SK-N-DZ (cell line): ENCODE measurements at regions not wholly inside any gene's neighbourhood (a gene's known extent, or its start where the extent isn't known, plus 50 kb on each side); places are given as distances from the start of the nearest gene placed in this dataset.
A peak's percentile ranks its signal among the peaks of the same experiment; 100 is the strongest.

Experiments
- DNase-seq: peaks from one replicate; pipeline ENCODE4 v3.0.0-alpha.2; 2015; ENCODE audit warnings: low spot score

DNA sequence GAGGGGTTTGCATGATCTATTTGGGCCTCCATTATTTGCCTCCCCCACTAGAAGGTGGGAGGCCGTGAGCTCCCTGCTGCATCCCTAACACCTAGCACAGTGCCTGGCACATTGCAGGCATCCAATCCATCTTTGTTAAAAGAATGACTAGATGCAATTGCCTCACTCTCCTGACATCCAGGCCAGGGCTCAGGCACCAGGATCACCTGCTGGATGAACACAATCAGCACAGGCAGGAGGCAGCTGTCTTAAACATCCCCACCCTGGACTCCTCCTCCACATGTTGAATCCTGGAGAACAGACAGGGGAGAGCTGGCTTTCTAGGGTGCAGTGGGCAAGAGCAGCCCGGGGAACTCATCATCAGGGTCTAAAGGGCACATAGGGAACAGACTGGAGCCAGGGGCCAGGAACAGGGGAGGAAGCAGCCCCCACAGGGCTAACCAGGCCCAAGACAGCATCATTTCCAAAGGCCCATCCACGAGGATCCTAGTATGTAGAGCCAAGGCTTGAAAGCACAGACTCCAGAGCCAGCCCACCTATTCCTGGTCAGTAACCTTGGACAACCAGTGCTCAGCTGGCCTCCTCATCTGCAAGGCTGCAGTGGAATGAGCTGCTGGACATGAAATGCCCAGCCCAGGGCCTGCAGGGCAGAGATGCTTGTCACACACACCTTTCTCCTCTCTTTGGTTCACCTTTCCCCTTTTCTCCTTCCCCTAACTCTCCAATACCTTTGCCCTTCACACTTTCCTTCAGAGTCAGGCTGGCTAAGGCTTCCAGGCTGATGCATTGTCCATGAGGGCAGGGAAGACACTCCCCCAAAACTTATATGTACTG is 254.4 kb upstream of the TLE3 start:
- peak; percentile 44 for DNase-seq

DNA sequence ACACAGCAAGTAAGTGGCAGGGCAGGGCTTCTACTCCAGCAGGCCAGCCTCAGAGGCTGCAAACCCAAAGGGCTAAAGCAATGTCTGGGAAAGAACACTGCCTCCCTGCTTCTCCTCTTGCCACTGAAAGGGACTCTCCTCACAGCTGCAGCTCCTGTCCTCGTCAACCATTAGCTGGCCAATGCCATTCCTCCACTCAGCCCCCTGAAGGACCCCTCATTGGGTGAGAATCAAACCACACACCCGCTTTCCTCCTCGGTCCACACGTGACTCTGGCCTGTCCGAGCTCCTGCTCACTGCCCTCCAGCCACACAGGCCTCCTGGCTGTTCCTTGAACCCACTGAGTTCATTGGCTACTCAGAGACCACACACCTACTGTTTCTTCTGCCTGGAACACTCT is 253.7 kb upstream of the TLE3 start:
- no peak for DNase-seq

DNA sequence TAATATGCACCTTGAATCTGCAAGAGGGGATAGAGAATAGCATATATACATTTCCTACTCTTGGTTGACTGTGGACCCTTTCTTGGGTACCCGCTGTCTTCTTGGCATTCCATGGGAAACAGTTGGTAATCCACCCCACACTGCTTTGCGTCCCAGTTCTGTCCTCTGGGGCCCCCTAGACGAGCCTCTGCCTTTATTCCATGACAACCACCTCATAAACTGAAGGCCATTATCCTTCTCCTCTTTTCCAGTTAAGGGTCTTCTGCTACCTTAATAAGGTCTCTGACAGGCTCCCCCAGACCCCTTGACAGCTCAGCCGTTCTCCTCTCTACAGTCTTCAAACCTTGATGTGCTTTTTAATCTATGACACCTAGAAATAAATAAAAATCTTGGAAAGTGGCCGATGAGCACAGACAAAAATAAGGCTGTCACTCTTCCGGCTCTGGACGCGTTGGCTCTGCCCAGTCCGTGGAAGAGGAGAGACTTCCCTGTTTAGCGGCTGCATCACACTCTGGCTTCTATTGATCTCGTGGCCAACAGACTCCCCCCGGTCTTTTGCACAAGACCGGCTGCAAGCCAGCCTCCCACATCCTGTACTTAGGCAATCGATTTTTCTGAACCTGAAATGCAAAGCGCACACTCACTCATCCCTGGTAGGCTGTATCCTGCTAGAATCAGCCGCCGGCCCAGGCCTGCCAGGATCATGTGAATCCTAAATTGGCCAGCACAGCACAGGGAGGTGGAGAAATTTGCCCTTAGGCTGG is 251.0 kb upstream of the TLE3 start:
- DNase-seq, result peak; percentile 69

DNA sequence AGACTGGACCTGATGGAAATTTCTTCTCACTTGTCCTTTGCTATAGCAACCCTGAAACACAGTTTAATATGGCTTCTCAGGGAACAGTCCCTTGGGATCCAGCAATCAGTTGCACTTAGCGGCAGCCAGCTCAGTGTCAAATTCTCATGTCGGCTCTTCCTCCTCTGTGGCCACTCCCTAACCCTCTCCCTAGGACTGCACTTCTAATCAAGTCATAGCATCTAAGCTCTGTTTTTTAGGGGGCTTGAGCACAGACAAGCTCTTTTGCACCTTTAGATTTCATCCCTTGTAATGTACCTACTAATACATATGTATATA is 250.5 kb upstream of the TLE3 start:
- DNase-seq, result peak; percentile 72

DNA sequence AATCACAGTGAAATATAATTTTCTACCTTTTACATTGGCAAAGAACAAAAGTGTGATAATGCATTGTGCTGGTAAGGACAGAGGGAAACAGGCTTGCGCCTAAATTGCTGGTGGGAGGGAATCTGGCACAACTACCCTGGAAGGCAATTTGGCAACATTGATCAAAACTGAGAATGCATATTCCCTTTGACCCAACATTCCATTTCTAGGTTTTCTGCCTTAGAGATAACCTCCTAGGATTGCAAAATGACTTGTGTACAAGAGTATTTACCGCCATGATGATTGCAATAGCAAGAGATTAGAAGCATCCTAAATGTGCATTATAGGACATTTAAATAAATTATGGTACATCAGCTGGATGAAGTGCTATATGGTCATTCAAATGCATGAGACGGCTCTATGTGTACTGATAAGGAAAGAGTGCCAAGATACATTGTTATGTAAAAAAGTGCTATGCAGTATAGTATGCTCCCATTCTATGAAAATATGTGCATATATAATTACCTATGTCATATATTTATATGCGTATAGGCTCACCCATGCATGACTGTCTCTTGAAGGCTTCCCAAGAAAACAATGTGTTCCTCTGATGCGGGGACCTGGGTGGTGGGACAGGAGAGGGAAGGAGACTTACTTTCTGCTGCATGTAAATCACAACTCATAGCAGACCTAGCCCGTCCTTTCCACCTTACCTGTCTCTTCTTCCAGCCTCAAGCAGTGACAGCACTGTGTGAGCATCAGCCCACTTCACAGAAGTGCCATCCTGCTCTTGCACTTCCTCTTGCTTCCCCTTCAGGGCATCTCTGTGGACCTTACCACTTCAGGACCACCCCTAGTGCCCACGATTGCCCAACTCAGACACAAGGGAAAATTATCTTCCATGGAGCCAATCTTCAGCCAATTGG is 249.9 kb upstream of the TLE3 start:
- no peak for DNase-seq

DNA sequence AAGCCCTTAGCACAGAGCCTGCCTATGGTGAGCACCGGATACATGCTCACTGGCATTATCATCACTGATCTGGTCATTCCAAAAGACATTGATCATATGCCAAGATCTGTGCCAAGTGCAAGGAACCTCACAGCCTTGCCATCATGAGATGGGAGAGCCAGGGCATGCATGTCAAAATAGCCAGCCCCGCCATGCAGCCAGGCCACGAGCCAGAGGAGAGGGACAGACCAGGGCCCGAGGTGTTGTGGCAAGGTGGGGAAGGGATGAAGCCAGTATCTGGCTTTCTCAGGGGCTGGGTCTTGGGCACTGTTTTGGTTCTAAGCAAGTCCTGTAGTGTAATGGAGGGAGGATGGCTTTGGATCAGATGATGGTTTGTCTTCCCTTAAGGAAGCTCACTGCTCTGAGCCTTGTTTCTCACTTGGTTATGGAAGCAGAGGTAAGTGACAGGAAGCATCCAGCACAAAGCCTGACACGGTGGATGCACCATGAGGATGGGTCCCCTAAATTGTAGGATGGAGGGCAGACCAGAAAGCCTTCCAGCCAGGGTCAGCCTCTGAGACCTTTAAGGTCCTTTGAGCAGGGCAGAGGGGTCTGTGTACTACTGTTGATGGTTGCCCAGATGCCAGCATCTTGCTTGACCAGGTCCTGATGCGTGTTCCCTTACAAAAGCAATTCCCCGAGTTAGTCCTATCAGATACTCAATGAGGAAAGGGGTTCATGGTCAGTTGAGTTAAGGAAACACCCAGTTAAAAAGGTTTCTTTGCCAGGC is 247.7 kb upstream of the TLE3 start:
- no peak for DNase-seq

DNA sequence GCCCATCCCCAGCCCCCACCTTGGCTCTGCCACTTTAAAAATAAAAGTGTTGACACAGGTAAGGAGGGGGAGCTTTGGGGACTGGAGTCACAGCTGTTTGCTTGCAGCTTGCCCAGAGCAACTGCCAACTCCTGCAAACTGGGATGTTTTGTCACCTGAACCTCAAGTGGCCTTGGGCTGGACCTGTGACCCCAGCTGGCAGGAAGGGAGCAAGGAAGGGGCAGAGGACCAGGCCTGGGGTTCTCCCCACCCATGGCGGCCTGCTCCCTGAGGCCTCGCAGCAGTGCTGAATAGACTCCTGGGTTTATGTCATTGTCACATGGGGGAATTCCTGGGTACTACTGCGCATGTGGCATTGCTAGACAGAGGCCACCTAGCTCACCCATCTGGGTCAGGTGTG is 246.9 kb upstream of the TLE3 start:
- DNase-seq, result no peak

DNA sequence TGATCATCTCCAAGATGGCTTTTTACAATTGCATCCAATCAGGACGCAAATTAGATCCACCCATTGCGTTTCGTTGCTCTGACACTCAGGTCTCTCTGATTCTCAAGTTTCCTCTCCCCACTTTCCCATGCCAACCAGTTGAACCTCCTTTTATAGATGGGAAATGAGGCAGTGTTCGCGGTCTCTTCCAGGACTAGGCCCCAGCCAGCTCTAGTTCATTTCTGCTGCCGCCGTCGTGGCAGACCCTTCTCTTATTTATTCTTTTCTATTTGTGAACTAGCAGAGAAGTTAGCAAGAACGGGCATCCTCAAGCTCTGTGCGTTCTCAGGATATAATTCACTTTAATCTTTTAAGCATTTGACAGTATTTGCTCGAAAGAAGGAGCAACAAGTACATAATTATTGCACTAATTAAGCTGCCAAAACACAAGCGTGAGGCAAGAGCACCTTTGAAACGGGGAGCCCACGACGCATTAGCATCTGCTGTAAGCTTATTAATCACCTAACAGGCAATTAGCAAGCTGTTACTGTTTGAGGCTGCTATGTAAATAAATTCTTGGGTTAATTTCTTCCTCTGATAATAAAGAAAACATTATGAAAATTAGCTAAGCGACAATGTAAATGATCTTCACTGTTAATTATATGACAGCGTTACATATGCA is 246.4 kb upstream of the TLE3 start:
- DNase-seq, result no peak

DNA sequence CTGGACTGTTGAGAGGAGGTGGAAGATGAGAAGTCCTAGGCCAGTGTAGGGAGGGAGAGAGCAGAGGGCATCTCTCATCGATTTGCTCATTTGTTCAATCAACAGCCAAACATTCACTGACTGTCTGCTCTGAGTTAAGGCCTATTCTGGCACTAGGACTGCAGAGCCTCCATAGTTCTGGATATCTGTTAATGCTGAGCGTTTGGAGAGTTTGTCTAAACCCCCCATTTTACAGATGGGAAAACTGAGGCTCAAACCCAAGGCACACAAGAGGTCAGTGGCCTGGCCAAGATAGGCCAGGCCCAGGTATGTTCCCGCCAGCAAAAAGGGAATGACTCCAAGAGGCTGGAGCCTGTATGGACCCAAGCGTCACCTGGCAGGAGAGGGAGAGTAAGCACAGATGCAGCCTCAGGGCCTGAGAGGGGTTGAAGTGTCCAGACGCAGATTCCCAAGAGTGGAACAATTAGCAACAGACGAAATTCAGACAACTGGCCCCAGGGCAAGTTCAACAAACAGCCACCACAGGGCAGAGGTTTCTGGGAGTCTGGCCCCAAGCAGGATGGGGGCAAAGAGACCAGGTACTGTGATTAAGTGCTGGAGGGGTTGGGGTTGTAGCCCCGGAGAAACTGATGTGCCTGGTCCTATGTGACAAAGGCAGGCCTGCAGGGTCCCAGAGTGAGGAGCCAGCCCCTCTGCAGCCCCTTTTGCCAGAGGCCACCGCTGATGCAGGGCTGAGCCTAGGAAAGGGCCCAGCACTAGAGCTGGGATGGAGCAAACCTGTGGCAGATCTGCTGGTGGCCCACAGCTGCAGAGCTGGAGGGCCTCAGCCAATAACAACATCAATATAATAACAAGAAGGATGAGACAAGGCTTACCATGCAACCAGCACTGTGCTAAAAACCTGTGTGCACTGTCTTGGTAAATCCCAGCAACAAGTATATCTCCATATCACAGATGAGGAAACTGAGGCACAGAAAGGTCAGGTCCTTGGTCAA is 245.1 kb upstream of the TLE3 start:
- no peak for DNase-seq

DNA sequence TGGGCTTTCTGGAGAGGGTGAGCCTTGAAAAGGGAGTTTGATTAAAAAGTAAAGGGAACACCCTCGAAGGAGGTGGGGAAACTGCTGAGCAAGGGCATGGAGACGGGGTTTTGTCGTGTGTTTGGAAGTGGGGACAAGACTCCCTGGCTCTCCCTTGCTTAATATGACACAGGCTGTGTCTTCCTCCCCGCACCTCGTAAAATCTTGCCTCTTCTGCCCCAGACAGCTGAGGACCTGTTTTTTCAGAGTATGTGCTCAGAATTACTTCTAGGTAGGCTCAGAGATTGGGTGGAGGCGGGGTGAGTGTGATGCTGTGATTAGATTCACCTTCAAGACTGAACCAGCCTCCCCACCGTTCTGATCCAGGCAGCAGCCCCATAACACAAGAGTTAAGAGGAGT is 244.4 kb upstream of the TLE3 start:
- DNase-seq, result no peak

DNA sequence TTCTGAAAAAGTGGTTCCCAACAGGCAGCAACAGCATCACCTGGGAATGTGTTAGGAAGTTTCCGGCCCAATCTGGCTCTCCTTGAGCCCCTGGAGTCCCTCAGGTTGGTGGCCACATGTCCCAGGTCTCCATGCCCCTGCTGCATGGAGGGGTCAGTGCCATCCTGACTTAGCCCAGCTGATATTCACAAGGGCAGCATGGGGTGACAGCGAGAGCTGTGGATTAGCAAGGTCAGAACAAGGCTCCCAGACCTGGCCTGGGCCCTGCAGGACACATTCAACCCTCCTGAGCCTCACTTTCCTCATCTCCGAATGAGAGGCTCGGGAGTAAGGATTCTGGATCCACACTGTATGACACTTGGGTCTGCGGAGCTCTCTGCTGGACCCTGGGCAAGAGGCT is 243.8 kb upstream of the TLE3 start:
- no peak for DNase-seq

DNA sequence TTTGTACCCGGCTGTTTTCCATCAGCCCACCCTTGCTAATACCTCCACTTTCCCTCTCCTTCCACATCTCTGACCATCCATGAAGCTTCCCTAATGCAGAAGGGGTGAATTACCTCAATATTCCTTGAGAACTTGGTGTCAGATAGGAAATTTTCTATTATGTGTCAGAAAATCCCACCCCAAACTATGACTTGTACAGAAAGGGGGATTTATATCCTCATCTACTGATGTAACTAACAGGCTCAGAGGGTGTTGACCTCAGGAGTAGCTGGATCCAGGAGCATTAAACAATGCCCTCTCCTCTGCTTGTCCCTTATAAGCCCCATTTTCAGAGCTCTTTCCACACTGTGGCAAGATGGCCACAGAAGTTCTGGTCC is 242.8 kb upstream of the TLE3 start:
- no peak for DNase-seq

DNA sequence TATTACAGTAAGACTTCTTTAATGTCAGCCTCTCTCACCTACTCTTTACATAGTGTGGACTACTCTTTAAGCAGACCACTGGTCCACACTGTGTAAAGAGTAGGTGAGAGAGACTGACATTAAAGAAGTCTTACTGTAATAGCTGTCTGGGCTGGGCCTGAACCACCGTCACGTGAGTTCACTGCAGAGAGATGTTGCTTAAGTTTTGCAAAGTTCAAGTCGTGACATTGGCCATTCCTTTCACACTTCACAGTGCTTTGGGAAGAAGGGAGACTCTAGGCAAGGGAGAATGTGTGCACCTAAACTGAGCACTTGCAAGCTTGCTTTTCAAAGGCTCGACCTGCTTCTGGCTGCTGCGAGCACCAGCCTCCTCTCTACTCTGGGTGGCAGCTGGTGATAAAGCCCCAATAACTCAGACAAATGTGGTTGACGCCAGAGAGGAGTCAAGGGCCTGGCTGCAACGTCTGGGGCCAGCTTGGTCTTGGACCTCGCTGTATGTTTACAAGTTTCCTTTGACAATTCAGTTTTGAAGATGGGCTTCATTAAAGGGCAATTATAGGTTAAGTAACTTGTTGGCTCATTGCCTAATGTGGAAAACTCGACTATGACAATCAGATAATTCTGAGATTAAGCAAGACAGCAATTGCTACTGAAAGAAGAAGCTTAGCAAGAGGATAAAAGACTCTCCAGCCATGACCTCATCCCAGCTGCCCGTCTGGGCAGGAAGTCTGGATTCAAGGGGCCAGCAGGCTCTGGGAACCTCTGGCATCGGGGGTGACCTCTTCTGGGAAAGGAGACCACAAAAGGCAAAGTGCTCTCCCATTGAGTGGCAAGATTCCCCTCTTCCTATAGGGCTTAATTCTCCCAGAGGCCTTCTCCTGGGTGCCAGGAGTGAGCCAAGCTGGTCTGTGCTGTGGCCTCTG is 242.1 kb upstream of the TLE3 start:
- DNase-seq, result peak; percentile 97

DNA sequence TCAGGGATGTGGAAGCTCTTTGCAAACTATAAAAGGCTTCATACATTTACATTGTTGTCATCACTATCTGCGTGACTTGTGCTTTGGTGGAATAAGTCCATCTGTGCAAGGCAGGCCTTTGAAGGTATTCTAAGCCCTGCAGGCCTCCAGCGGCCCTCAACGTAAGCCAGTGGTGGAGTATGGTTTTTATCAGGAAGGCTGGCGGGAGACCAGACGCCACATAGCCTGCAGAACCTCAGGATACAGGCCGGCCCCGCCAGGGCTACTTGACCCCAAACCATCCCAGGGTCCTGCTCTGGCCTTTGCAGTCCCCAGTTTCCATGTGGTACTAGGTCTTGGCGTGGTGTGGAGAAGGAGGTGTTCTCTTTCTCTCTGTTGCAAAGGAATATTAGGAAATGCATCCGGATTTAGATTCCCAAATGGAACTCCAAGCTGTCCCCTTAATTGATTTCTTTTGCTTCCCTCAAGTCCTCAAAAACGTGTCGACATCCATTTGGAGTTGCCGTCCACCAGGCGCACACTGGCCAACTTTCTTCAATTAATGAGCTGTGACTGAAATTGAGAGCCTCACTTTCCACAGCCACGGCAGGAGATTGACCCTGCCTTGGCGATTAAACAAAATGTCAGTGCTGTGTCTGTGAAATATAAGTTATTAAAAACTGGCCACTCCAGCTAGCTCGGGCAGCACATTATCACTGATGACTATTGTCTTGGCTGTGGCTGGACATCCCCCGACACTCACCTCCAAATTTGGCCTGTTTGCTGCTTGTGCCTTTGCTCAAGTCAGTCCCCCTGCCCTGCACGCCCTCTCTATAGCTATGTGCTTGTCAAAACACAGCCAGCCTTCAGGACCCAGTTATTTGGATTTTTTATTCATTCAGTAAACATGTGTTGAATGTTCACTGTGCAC is 239.8 kb upstream of the TLE3 start:
- peak; percentile 74 for DNase-seq

DNA sequence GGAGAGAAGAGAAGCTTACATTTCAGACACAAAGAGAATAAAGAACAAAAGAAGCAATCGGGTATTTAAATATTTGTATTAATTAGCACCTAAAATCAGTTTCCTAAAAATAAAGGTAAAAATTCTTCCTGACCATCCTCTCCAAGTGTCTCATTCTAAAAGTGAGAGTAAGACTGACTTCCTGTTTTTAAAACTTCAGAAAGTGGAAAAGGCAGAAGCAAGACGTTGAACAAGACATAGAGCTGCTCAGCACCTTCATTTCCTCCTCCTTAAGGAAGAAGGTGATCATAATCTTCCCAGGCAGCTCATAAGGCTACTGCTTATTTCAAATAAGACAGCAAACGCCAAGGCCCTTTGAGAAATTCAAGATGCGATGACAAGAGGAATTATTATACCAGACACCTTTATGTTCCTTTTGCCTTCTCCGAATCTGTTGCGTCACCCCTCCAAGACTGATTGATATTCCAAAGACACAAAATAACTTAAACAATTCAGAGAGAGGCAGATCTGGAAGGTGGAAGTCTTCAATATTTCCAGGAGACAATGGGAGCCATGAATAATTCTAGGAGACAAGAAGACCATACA is 238.8 kb upstream of the TLE3 start:
- no peak for DNase-seq

DNA sequence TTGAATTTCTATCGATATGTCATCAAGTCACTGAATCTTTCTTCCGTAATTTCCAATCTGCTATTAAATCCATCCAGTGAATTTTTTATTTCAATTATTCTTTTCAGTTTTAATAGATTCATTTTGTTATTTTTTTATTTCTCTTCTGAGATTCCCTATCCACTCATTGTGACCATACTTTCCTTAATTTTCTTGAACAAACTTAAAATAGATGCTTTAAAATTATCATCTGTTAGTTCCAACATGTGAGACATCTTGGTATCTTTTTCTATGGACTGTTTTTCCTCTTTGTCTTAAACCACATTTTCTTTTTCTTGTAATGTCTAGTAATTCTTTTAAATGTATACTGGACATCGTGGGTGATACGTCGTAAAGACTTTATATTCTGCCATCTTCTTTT is 236.6 kb upstream of the TLE3 start:
- DNase-seq, result no peak

DNA sequence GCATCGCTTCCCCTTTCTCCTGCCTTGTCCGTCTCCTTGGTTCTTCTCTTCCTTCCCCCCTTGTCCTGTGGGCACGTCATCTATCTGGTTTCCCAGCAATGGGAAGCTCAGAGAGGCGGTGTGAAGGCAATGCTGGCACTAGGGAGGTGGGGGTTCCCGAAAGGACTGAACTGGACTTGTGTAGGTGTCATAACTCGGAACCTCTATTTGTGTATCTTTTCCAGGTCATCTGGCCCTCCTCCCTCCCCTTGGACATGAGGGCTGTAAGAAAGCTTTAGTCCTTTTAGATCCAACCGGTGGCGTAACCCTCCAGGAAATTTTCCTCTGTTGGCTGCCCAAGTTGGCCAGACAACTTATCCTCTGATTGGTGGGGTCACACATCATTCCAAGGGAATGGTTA is 231.5 kb upstream of the TLE3 start:
- no peak for DNase-seq
